ENCODE measurements at regions not wholly inside any gene's neighbourhood (a gene's known extent, or its start where the extent isn't known, plus 50 kb on each side); places are given as distances from the start of the nearest gene placed in this dataset.
"Not testable (repeated sequence)": the region's sequence is repeated elsewhere in the genome, so short reads cannot be mapped to it uniquely, and the experiment has no call there.

- DNase-seq; H3K4me1 Mint-ChIP-seq (ENCODE audit: low read depth); H3K27ac Mint-ChIP-seq; H3K27me3 Mint-ChIP-seq; H3K4me3 Mint-ChIP-seq; H3K9me3 Mint-ChIP-seq; H3K36me3 Mint-ChIP-seq (ENCODE audit: low read depth): not testable (repeated sequence)
Observed at GRCh38 chr2:90170978-90171377, 1479.5 kb downstream of the RPIA start.

DNA sequence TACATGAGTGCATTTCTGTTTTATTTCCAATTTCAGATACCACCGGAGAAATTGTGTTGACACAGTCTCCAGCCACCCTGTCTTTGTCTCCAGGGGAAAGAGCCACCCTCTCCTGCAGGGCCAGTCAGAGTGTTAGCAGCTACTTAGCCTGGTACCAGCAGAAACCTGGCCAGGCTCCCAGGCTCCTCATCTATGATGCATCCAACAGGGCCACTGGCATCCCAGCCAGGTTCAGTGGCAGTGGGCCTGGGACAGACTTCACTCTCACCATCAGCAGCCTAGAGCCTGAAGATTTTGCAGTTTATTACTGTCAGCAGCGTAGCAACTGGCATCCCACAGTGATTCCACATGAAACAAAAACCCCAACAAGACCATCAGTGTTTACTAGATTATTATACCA is 1481.6 kb downstream of the RPIA start:
- H3K9me3 Mint-ChIP-seq; H3K4me3 Mint-ChIP-seq; H3K36me3 Mint-ChIP-seq (ENCODE audit: low read depth); H3K27me3 Mint-ChIP-seq; H3K27ac Mint-ChIP-seq; H3K4me1 Mint-ChIP-seq (ENCODE audit: low read depth); DNase-seq: not testable (repeated sequence)

DNA sequence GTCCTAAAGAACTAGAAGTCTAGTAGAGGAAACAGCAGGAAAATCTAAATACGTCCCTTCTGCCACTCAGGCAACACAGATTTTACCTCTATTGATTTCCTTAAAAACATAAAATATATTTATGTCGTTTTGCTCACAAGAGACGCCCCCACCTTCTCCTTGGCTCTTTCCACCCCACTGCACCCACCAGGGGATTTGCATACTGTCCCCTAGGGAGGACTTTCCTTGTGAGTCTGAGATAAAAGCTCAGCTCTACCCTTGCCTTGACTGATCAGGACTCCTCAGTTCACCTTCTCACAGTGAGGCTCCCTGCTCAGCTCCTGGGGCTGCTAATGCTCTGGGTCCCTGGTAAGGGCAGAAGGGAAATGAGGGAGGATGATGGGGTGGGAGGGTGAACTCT is 1488.1 kb downstream of the RPIA start:
- not testable (repeated sequence) for H3K27me3 Mint-ChIP-seq; H3K36me3 Mint-ChIP-seq (ENCODE audit: low read depth); H3K9me3 Mint-ChIP-seq; DNase-seq; H3K4me3 Mint-ChIP-seq; H3K4me1 Mint-ChIP-seq (ENCODE audit: low read depth); H3K27ac Mint-ChIP-seq

GRCh38 chr2:90207454-90208058 is 1516.1 kb downstream of the RPIA start:
- H3K4me3 Mint-ChIP-seq: no peak overlapping the region
- H3K4me1 Mint-ChIP-seq (ENCODE audit: low read depth): no peaks in the 10 kb centered on the region

GRCh38 chr2:90209009-90209408 is 1517.5 kb downstream of the RPIA start:
- H3K27ac Mint-ChIP-seq: no peak overlapping the region
- no peaks in the 10 kb centered on the region for H3K36me3 Mint-ChIP-seq (ENCODE audit: low read depth)

More at GRCh38 chr2:90207454-90208058, 1516.1 kb downstream of the RPIA start:
- Mint-ChIP-seq H3K27ac (no peak overlapping the region), H3K27me3 (no peaks in the 10 kb centered on the region), H3K9me3 (peaks cover 5% of the 10 kb centered on the region), H3K36me3 (ENCODE audit: low read depth) (no peaks in the 10 kb centered on the region)
- no peak for DNase-seq

DNA sequence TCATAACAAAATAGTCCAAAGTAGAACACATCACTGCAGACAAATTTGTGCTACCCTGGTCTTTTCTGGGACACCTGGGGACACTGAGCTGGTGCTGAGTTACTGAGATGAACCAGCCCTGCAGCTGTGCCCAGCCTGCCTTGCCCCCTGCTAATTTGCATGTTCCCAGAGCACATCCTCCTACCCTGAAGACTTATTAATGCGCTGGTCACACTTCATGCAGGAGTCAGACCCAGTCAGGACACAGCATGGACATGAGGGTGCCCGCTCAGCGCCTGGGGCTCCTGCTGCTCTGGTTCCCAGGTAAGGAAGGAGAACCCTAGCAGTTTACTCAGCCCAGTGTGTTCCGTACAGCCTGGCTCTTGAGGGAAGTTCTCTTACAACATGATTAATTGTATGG is 1518.3 kb downstream of the RPIA start:
- Mint-ChIP-seq H3K36me3 (ENCODE audit: low read depth) (no peaks in the 10 kb centered on the region), H3K27me3 (no peaks in the 10 kb centered on the region), H3K9me3 (peaks cover 5% of the 10 kb centered on the region), H3K4me1 (ENCODE audit: low read depth) (no peaks in the 10 kb centered on the region), H3K27ac (no peak overlapping the region), H3K4me3 (no peak overlapping the region)
- DNase-seq: no peak

More at GRCh38 chr2:90209009-90209408, 1517.5 kb downstream of the RPIA start:
- Mint-ChIP-seq H3K9me3 (peaks cover 5% of the 10 kb centered on the region), H3K4me3 (no peak overlapping the region), H3K27me3 (no peaks in the 10 kb centered on the region), H3K4me1 (ENCODE audit: low read depth) (no peaks in the 10 kb centered on the region)
- no peak for DNase-seq

- not testable (repeated sequence) for H3K36me3 Mint-ChIP-seq (ENCODE audit: low read depth); H3K4me3 Mint-ChIP-seq; H3K27me3 Mint-ChIP-seq; H3K9me3 Mint-ChIP-seq; DNase-seq; H3K27ac Mint-ChIP-seq; H3K4me1 Mint-ChIP-seq (ENCODE audit: low read depth)
Observed at GRCh38 chr2:90215880-90216279, 1524.4 kb downstream of the RPIA start.

- H3K9me3 Mint-ChIP-seq; H3K4me1 Mint-ChIP-seq (ENCODE audit: low read depth); H3K36me3 Mint-ChIP-seq (ENCODE audit: low read depth); DNase-seq; H3K4me3 Mint-ChIP-seq; H3K27ac Mint-ChIP-seq; H3K27me3 Mint-ChIP-seq: not testable (repeated sequence)
Observed at GRCh38 chr2:90216801-90217200, 1525.3 kb downstream of the RPIA start.

- not testable (repeated sequence) for H3K27ac Mint-ChIP-seq, H3K27me3 Mint-ChIP-seq
Observed at GRCh38 chr2:90218534-90218933, 1527.1 kb downstream of the RPIA start.

DNA sequence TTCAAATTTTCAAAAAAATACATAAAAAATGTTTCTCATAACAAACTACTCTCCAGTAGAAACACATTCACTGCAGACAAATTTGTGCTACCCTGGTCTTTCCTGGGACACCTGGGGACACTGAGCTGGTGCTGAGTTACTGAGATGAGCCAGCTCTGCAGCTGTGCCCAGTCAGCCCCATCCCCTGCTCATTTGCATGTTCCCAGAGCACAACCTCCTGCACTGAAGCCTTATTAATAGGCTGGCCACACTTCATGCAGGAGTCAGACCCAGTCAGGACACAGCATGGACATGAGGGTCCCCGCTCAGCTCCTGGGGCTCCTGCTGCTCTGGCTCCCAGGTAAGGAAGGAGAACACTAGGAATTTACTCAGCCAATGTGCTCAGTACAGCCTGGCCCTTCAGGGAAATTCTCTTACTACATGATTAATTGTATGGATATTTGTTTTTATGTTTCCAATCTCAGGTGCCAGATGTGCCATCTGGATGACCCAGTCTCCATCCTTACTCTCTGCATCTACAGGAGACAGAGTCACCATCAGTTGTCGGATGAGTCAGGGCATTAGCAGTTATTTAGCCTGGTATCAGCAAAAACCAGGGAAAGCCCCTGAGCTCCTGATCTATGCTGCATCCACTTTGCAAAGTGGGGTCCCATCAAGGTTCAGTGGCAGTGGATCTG is 1529.3 kb downstream of the RPIA start:
- not testable (repeated sequence) for H3K4me1 Mint-ChIP-seq (ENCODE audit: low read depth); H3K4me3 Mint-ChIP-seq; H3K9me3 Mint-ChIP-seq; H3K27ac Mint-ChIP-seq; DNase-seq; H3K36me3 Mint-ChIP-seq (ENCODE audit: low read depth); H3K27me3 Mint-ChIP-seq

More at GRCh38 chr2:90218534-90218933, 1527.1 kb downstream of the RPIA start:
- DNase-seq; H3K4me1 Mint-ChIP-seq (ENCODE audit: low read depth); H3K9me3 Mint-ChIP-seq; H3K4me3 Mint-ChIP-seq; H3K36me3 Mint-ChIP-seq (ENCODE audit: low read depth): not testable (repeated sequence)

DNA sequence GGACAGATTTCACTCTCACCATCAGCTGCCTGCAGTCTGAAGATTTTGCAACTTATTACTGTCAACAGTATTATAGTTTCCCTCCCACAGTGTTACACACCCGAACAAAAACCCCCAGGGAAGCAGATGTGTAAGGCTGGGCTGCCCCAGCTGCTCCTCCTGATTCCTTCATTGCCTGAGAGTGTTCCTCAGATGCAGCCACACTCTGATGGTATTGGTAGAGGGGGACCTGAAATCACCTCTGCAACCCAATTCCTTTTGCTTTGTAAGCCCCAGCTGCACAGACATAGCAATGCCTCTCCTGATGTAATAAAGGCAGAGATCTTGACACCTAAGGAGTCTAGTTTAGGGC is 1529.8 kb downstream of the RPIA start:
- Mint-ChIP-seq H3K4me3 (no peak overlapping the region), H3K4me1 (ENCODE audit: low read depth) (no peaks in the 10 kb centered on the region), H3K27me3 (no peaks in the 10 kb centered on the region), H3K9me3 (peaks cover 5% of the 10 kb centered on the region), H3K27ac (no peak overlapping the region), H3K36me3 (ENCODE audit: low read depth) (no peaks in the 10 kb centered on the region)
- no peak for DNase-seq

DNA sequence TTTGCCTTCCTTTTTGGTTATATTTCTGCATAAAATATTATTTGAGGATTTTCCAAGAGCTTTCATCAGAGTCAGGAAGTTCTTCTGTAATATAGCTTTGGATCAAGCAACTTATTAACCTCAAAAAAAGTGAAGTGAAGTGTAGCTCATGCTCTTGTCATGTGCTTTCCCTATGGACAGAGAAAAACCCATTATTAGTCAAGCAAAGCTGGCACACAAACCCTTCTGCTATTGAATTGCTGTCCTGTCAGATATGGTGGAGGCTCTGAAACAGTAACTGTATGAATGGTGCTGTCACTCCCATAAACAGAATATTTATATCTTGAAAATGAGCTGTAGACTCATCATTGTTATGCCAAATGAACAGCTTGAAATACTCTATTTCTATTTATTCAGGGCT is 1533.3 kb downstream of the RPIA start:
- not testable (repeated sequence) for DNase-seq; H3K4me3 Mint-ChIP-seq; H3K9me3 Mint-ChIP-seq; H3K36me3 Mint-ChIP-seq (ENCODE audit: low read depth); H3K4me1 Mint-ChIP-seq (ENCODE audit: low read depth); H3K27ac Mint-ChIP-seq; H3K27me3 Mint-ChIP-seq

DNA sequence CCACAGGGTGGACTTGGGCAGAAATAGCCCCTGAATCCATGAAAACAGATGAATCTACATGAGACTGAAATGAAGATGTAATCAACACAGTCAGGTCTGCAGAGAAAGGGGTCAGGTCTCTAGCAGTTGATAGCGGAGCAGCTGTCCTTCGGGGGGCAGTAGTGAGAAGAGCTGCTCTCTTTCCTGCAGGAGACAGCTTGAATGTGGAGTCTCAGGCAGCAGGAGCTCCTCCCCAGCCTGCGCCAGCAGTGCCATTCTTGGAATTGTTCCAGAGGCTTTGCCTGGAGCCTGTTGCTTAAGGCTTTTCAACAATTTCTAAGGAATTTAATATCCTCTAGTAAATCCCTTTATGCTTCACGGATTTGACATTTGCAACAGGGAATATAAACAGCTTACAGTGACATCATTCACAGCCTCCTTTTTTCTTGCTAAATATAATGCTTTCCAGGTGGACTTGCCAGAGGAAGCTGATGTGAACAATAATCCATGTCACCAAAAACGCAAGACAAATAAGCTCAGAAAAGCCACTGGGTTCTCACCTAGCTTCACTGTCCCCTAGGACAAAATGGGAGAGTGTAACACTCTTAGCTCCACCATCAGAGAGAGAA is 1535.1 kb downstream of the RPIA start:
- H3K27me3 Mint-ChIP-seq; DNase-seq; H3K9me3 Mint-ChIP-seq; H3K27ac Mint-ChIP-seq; H3K4me1 Mint-ChIP-seq (ENCODE audit: low read depth); H3K4me3 Mint-ChIP-seq; H3K36me3 Mint-ChIP-seq (ENCODE audit: low read depth): not testable (repeated sequence)

- not testable (repeated sequence) for H3K36me3 Mint-ChIP-seq (ENCODE audit: low read depth); H3K4me3 Mint-ChIP-seq; DNase-seq; H3K27ac Mint-ChIP-seq; H3K4me1 Mint-ChIP-seq (ENCODE audit: low read depth); H3K9me3 Mint-ChIP-seq; H3K27me3 Mint-ChIP-seq
Observed at GRCh38 chr2:90231199-90231598, 1539.7 kb downstream of the RPIA start.

GRCh38 chr2:90235452-90235851 is 1544.0 kb downstream of the RPIA start:
- not testable (repeated sequence) for H3K4me1 Mint-ChIP-seq (ENCODE audit: low read depth); H3K27me3 Mint-ChIP-seq; H3K36me3 Mint-ChIP-seq (ENCODE audit: low read depth); H3K4me3 Mint-ChIP-seq; H3K9me3 Mint-ChIP-seq; H3K27ac Mint-ChIP-seq; DNase-seq
